ENCODE measurements at regions not wholly inside any gene's neighbourhood (a gene's known extent, or its start where the extent isn't known, plus 50 kb on each side); places are given as distances from the start of the nearest gene placed in this dataset.

GRCh38 chr3:178382449-178383061 lies 153.7 kb upstream of the KCNMB2 start:
- peak; percentile 46 for DNase-seq (ENCODE audit: low spot score)

DNA sequence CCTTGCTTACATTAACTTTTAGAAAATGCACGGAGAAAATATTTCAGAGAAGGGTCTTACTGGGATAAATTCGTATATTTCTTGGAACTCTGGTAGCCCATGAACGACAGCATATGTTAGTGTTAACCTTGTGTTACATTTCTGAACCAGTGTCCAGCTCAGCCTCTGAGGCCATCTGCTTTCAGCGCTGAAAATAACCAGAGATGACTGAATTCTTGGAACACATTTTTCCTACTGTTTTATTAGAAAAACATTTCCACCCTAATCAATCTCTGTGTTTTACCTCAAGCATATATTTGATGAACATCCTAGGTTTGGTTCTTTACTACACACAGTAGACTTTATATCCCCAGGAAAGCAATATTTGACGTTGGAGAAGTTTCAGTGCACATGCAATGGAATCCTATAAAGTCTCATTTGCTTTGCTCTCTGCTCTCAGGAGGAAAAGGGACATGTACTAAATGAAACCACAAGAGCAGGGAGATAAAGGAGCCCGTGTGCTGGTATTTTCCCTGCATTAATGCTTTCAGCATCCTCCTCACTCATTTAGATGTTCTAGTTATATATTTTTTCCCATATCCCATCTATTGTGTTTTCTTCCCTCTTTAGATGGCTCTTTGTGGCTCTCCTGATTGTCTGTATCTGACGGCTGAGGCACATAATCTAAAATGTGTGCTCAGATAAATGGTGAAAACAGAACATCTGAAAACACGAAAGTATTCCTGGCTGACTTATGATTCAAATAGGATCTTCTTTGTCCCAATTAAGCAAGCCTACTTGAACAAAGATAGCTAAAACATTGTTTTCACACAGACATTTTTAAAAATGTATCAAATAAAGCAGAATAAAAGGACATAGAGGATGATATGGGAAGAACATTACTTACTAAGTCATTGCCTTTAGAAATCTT lies 151.7 kb upstream of the KCNMB2 start:
- DNase-seq (ENCODE audit: low spot score), result peak; percentile 40

DNA sequence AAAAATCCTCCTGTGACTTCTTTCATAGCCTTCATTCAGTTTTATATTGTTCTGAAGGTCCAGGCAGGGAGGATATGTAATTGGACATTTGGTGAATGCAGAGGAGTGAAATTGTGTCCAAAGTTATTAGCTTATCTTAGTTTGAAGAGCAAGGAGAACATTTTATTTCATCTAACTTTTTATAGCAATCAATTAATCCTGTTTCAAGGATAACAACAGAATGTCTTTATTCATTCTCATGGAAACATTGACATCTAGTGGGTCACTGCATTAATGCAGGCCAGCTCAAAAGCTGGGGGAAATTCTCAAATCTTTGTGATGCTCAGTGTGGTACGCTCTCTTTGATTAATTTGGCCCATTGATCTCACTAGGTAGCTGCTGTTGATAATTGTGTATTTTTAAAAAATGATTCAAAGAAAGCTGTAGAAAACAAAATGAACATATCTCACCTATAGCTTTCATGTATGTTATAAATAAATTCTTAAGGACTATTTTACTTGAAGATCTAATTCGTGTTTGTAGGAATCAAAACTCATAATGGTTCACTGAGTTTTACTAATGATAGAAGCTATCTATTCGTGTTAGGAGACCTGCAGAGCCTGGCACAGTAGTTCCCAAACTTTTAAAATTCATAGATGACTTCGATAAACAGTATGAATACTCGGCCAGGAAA lies 150.8 kb upstream of the KCNMB2 start:
- DNase-seq (ENCODE audit: low spot score), result peak; percentile 64

DNA sequence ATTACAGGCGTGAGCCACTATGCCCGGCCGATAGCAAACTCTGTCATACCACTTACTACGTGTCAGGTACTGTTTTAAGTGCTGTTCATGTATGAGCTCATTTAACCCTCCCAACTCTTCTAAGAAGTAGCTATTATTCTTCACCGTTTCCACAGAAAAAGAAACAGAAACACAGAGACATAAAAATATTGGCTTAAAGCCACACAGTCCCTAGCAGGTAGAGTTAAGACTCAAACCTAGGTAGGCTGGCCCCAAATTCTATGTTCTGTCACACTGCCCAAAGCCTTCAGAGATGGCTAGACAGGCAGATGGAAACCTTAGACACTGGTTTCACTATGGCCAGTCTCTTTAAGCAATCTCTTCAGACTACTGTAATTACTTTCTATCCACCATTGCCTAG lies 149.8 kb upstream of the KCNMB2 start:
- DNase-seq (ENCODE audit: low spot score), result no peak

DNA sequence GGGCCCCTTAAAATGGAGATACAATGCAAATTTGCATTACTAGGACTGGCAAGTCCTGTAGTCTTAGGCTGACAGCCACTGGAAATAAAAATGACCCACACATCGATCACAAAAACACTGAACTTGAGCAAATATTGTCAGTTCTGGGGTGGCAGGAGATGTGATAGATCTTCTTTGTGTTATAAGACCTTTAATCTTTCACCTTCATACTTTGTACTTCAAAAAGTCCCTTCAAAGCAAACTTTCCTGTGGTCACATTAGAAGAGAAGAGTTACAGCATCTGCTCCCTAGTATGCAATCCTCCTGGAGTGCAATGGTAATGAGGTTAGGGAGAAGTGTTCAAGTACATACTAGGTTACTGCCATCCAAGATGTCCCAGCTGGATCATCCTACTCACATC lies 149.4 kb upstream of the KCNMB2 start:
- no peak for DNase-seq (ENCODE audit: low spot score)

DNA sequence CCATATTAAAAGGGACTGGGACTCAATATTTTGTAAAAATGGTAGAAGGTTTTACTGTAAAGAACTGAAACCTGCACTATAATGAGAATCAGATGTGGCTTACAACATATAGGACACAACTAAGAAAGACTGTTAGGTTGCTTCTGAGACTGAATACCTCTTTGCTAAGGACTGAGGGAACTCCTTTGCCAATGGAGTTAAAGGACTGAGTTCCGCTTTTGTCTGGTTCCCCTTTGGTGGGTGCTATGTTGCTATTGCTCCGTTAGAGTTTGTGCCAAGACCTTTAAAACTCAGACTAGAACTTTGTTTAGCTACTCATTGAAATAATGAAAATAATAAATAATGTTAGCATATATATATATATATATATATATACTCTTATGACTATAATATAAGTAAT lies 147.8 kb upstream of the KCNMB2 start:
- DNase-seq (ENCODE audit: low spot score), result no peak

GRCh38 chr3:178389258-178389657 lies 147.0 kb upstream of the KCNMB2 start:
- no peak for DNase-seq (ENCODE audit: low spot score)

DNA sequence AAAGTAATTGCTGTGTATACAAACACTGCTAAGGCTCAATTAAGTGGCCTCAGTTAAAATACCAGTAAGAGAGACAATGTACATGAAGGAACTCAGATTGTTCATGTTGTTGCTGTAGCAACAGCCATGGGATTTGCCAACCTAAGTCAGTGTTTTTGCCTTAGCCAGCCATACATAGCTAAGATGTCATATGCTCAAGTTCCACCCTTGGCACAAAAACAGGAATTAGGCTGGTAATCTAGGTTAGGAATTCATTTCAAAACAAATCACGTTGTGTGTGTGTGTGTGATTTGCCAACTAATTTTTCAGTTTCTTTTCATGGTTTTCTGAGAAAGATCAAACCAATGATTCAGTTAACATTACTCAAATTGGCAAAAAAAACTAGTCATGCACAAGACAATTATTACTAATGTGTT lies 143.7 kb upstream of the KCNMB2 start:
- no peak for DNase-seq (ENCODE audit: low spot score)

- DNase-seq (ENCODE audit: low spot score), result no peak
Observed at GRCh38 chr3:178393146-178393545, 143.1 kb upstream of the KCNMB2 start.

- no peak for DNase-seq (ENCODE audit: low spot score)
Observed at GRCh38 chr3:178393824-178394223, 142.4 kb upstream of the KCNMB2 start.

DNA sequence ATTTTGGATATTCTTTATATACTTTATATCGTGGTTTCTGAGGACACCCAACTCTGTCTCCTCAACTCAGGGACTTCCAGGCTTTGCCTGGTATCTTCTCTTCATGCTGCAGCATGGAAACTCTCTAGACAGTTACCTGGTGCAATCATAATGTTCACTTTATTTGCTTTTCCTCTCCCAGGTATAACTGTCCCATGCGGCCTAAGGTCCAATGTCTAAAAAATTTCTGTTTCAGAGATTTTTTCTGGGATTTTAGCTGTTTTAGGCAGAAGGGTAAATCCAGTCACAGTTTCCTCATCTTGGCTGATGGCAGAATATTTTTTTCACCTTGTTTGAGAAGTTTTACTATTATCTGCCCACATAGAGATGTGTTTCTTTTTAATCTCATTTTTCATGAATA lies 139.9 kb upstream of the KCNMB2 start:
- no peak for DNase-seq (ENCODE audit: low spot score)

- no peak for DNase-seq (ENCODE audit: low spot score)
Observed at GRCh38 chr3:178397202-178397601, 139.0 kb upstream of the KCNMB2 start.

DNA sequence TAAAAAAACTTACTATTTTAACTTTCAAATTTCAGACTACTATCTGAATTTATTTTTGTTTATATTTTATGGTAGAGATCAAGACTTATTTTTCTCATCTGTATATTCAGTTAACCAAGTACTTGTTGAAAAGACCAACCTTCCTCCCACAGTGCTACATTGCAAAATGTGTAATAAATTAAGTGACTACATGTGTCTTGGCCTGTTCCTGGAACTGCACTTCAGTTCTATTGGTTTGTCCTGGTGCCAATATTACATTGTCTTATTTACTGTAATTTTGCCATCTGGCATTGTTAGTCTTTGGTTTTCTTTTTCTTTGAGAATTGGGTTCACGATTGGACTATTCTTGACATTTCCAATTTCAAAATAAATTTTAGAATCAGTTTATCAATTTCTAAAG lies 138.4 kb upstream of the KCNMB2 start:
- DNase-seq (ENCODE audit: low spot score), result no peak

DNA sequence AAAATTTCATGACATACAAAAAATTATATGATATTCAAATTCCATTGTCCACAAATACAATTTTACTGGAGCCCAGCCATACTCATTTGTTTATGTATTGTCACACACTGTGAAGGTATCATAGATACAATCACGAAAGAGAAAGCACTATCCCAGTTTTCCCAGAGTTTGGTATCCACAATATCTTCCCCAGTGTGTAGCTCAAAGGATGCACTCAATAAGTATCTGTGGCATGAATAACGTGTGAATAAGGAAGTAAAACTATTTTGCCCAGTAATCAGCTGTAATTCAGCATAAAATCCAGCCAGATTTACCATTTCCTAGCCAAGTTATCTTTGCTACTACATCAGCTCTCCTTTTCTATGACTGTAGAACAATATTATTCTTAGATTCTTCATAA lies 131.3 kb upstream of the KCNMB2 start:
- DNase-seq (ENCODE audit: low spot score), result no peak

- DNase-seq (ENCODE audit: low spot score), result no peak
Observed at GRCh38 chr3:178405531-178405930, 130.7 kb upstream of the KCNMB2 start.

- DNase-seq (ENCODE audit: low spot score), result no peak
Observed at GRCh38 chr3:178406206-178406605, 130.0 kb upstream of the KCNMB2 start.

- no peak for DNase-seq (ENCODE audit: low spot score)
Observed at GRCh38 chr3:178415384-178415783, 120.9 kb upstream of the KCNMB2 start.

DNA sequence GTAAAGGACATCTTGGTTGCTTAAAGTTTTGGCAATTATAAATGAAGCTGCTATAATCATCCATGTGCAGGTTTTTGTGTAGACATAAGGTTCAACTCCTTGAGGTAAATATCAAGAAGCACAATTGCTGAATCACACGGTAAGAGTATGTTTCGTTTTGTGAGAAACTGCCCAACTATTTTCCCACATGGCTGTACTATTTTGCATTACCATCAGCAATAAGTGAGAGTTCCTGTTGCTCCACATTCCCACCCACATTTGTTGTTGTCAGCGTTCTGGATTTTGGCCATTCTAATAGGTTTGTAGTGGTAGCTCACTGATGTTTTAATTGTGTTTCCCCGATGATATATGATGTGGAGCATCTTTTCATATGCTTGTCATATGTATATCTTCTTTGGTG lies 118.5 kb upstream of the KCNMB2 start:
- DNase-seq (ENCODE audit: low spot score), result no peak

GRCh38 chr3:178419071-178419470 lies 117.2 kb upstream of the KCNMB2 start:
- no peak for DNase-seq (ENCODE audit: low spot score)

DNA sequence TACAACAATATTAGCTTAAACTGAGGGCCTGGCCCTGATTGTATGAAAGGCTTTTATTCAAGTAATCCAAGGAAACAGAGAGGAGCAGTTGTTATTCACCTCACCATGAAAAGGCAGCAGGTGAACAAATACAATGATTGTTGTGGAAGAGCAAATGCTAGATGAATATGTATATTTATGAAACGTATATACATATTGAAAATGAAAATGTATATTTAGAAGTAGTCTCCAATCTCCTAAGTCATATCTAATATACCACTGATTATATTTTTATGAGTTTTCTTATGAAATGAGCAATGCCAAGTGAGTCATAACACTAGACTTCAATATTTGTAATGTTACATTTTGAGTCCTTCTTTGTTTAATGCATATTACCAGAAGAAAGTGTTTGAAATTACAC lies 116.2 kb upstream of the KCNMB2 start:
- no peak for DNase-seq (ENCODE audit: low spot score)

GRCh38 chr3:178421069-178421468 lies 115.2 kb upstream of the KCNMB2 start:
- DNase-seq (ENCODE audit: low spot score), result no peak

DNA sequence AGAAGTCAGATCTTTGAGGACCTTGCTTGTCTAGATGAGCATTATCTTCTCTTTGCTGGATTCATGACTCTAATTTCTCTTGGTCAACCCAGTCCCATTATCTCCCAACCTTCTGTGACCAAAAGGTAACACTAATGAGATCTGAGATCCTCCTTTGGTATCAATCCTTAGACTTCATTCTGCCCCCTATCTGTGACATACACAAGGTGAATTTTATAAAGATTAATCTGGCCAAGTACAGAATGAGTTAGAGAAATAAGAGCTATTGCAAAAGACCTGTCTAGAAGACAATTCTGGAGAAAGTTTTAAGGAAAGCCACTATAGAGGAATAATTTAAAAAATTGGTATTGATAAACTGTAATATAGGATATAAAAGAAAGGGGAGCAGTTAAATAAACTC lies 113.8 kb upstream of the KCNMB2 start:
- no peak for DNase-seq (ENCODE audit: low spot score)

GRCh38 chr3:178428037-178428436 lies 108.2 kb upstream of the KCNMB2 start:
- no peak for DNase-seq (ENCODE audit: low spot score)
